ENCODE measurements at regions not wholly inside any gene's neighbourhood (a gene's known extent, or its start where the extent isn't known, plus 50 kb on each side); places are given as distances from the start of the nearest gene placed in this dataset.

DNA sequence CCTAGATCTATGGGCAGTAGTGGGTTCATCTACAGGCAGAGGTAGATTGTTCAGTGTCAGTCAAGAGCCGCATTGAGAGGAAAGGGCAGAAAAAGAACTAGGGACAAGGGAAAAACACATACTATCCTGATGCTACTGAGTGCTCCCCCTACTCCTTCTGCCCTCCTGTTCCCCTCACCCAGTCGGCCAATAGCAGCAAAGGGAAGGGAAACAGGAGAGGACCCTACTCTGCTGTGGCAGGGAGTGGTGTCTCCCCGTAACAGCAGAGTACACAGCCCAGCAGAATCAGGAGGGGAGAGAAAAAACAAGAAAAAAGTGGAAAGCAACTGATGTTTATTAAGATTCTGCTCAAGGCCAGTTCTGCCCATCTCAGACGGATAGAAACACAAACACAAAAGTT lies 136.1 kb upstream of the CCDC150 start:
- WGBS, 2 donors = 61 to 66% methylated on average over 4 of the region's 4 CpGs
- no peak overlapping the region for H3K4me3 ChIP-seq
- TF ChIP-seq, protein P1, sequence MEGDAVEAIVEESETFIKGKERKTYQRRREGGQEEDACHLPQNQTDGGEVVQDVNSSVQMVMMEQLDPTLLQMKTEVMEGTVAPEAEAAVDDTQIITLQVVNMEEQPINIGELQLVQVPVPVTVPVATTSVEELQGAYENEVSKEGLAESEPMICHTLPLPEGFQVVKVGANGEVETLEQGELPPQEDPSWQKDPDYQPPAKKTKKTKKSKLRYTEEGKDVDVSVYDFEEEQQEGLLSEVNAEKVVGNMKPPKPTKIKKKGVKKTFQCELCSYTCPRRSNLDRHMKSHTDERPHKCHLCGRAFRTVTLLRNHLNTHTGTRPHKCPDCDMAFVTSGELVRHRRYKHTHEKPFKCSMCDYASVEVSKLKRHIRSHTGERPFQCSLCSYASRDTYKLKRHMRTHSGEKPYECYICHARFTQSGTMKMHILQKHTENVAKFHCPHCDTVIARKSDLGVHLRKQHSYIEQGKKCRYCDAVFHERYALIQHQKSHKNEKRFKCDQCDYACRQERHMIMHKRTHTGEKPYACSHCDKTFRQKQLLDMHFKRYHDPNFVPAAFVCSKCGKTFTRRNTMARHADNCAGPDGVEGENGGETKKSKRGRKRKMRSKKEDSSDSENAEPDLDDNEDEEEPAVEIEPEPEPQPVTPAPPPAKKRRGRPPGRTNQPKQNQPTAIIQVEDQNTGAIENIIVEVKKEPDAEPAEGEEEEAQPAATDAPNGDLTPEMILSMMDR (IDR thresholded peaks at IDR 0.05) = no peak
- no peak for TF ChIP-seq POLR2A (IDR thresholded peaks at IDR 0.05)
- H3K27me3 ChIP-seq = no peaks in the 10 kb centered on the region
- no peaks in the 10 kb centered on the region for H3K4me1 ChIP-seq
- H3K36me3 ChIP-seq (replicated peaks in 1 of 2; ENCODE audit: insufficient read depth in 1 of 2, low read depth in 2 of 2) = no peaks in the 10 kb centered on the region
- no peak overlapping the region for H3K27ac ChIP-seq
- DNase-seq (no peak), ATAC-seq (no peak)
- H3K9me3 ChIP-seq = no peaks in the 10 kb centered on the region
- intact Hi-C loops (cut with DNase I) = no loop called here

GRCh38 chr2:196504788-196505187 lies 134.7 kb upstream of the CCDC150 start:
- Histone ChIP-seq H3K27ac (no peak overlapping the region), H3K9me3 (no peaks in the 10 kb centered on the region), H3K4me3 (no peak overlapping the region), H3K36me3 (replicated peaks in 1 of 2; ENCODE audit: insufficient read depth in 1 of 2, low read depth in 2 of 2) (no peaks in the 10 kb centered on the region), H3K4me1 (no peaks in the 10 kb centered on the region), H3K27me3 (no peaks in the 10 kb centered on the region)
- intact Hi-C loops (cut with DNase I) = no loop called here
- DNase-seq = no peak
- no peak for ATAC-seq
- no peak for TF ChIP-seq POLR2A (IDR thresholded peaks at IDR 0.05)
- TF ChIP-seq, protein P1 (IDR thresholded peaks at IDR 0.05) = no peak

- no peaks in the 10 kb centered on the region for H3K27me3 ChIP-seq
- no peak overlapping the region for H3K27ac ChIP-seq
- H3K9me3 ChIP-seq = no peaks in the 10 kb centered on the region
- WGBS, 2 donors = 54 to 67% methylated on average over 1 of the region's 1 CpG
- ATAC-seq (no peak), DNase-seq (no peak)
- H3K36me3 ChIP-seq (replicated peaks in 1 of 2; ENCODE audit: insufficient read depth in 1 of 2, low read depth in 2 of 2) = no peaks in the 10 kb centered on the region
- H3K4me3 ChIP-seq = no peak overlapping the region
- TF ChIP-seq, protein P1 (IDR thresholded peaks at IDR 0.05) = no peak
- no peak for TF ChIP-seq POLR2A (IDR thresholded peaks at IDR 0.05)
- no peaks in the 10 kb centered on the region for H3K4me1 ChIP-seq
- intact Hi-C loops (cut with DNase I) = no loop called here
Measured at GRCh38 chr2:196510246-196510645, 129.3 kb upstream of the CCDC150 start.

GRCh38 chr2:196511258-196512168 lies 128.0 kb upstream of the CCDC150 start:
- H3K27me3 ChIP-seq = no peaks in the 10 kb centered on the region
- no peak for TF ChIP-seq POLR2A (IDR thresholded peaks at IDR 0.05)
- TF ChIP-seq, protein P1 (IDR thresholded peaks at IDR 0.05) = no peak
- no peaks in the 10 kb centered on the region for H3K9me3 ChIP-seq
- WGBS, 2 donors = 60 to 65% methylated on average over 3 of the region's 3 CpGs
- intact Hi-C loops (cut with DNase I) = no loop called here
- no peak for DNase-seq
- ATAC-seq = no peak
- H3K36me3 ChIP-seq (replicated peaks in 1 of 2; ENCODE audit: insufficient read depth in 1 of 2, low read depth in 2 of 2) = no peaks in the 10 kb centered on the region
- H3K27ac ChIP-seq = no peak overlapping the region
- H3K4me3 ChIP-seq = no peak overlapping the region
- no peaks in the 10 kb centered on the region for H3K4me1 ChIP-seq
